Small intestine (tissue), 7 donors: ENCODE measurements at regions not wholly inside any gene's neighbourhood (a gene's known extent, or its start where the extent isn't known, plus 50 kb on each side); places are given as distances from the start of the nearest gene placed in this dataset.

Experiments
- DNase-seq, 2 donors: peaks; one replicate each; pipeline versions ENCODE4 v3.0.0 to v3.0.0-alpha.2; 2013
- FAIRE-seq: peaks from 2 replicates; lab custom pipeline; 2012; peaks lifted over from hg19 to GRCh38; lab: Jason Lieb, UNC
- H3K27ac ChIP-seq, 3 donors: one replicate each; pipeline ENCODE4 v1.5.1; 2013; ENCODE audit warnings: low read length in 2 of 3, mild to moderate bottlenecking in 2 of 3, control low read depth in 1 of 3, inconsistent platforms in 1 of 3, low read depth in 1 of 3, moderate library complexity in 1 of 3
- H3K27me3 ChIP-seq, 3 donors: one replicate each; pipeline ENCODE4 v1.6.1; 2013; ENCODE audit warnings: low read length in 3 of 3, inconsistent platforms in 1 of 3; ENCODE audit not compliant: control insufficient read depth in 3 of 3, insufficient read depth in 3 of 3
- H3K36me3 ChIP-seq, 3 donors: one replicate each; pipeline ENCODE4 v1.6.1; 2013; ENCODE audit warnings: low read length in 3 of 3, inconsistent platforms in 1 of 3, low read depth in 1 of 3, mild to moderate bottlenecking in 1 of 3, moderate library complexity in 1 of 3; ENCODE audit not compliant: control insufficient read depth in 3 of 3, insufficient read depth in 2 of 3
- H3K4me1 ChIP-seq, 3 donors: one replicate each; pipeline ENCODE4 v1.6.1; 2013; ENCODE audit warnings: low read length in 2 of 3, inconsistent platforms in 1 of 3, low read depth in 1 of 3, mild to moderate bottlenecking in 1 of 3, moderate library complexity in 1 of 3; ENCODE audit not compliant: control insufficient read depth in 3 of 3, insufficient read depth in 2 of 3
- H3K4me3 ChIP-seq, 3 donors: one replicate each; pipeline ENCODE4 v1.5.1; 2013; ENCODE audit warnings: low read length in 3 of 3, control low read depth in 1 of 3, inconsistent platforms in 1 of 3, low read depth in 1 of 3, mild to moderate bottlenecking in 1 of 3, moderate library complexity in 1 of 3
- H3K9me3 ChIP-seq, 2 donors: one replicate each; pipeline ENCODE4 v1.6.1; 2013; ENCODE audit warnings: low read depth in 1 of 2, low read length in 1 of 2; ENCODE audit not compliant: control insufficient read depth in 2 of 2, insufficient read depth in 1 of 2
- WGBS, 3 donors: extraction: QIAGEN DNeasy Blood & Tissue Kit; methylation state at CpG; one replicate each; pipeline ENCODE4 v1.1.7; 2013; 5-methylcytosine and 5-hydroxymethylcytosine counted together
- donor health status: healthy with polysubstance abuse.
- donor health status: control.
- donor health status: control.
- donor health status: Bipolar disorder and iron deficiency.
- donor health status: healthy.

DNA sequence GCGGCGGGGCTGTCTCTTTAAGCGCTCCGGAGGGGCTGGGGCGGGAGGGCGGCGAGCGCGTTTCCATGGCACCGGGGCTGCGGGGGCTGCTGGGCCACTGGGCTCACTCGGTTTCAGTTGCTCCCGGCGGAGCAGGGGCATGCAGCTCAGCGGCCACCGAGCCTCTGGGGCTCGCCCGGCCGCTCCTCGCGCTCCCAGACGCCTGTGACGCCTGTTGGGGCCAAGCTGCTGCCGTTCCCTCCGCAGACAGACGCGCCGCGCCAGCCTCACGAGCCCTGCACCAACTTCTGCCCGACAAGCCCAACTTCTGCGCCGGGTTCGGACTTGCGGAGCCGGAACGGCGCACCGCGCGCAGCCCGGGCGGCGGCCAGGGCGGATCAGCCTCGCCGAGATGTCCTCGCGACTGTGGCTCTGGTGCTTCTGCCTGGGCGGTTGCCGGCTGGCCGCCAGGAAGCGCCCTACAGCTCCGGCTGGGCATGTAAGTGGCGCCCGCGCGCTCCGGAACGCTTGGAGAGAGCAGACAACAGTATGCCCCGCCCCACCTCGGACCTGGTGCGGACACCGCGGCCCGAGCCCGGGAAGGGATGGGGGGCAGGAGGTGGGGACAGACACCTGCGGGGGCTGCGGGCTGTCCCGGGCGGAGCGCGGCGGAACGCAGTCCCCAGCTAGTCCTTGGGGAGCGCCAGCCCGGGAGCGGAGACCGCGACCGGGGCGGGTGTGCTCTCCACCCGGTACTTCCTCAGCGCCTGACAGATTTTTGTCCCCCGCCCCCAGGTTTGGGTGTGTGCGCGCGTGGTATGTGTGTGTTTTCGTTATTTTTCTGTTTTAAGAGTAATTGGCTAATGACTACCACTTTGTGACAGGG lies 154.1 kb upstream of the GOLIM4 start:
- no peaks in the 10 kb centered on the region for H3K9me3 ChIP-seq
- peak overlapping the region in 1 of 3 donors; percentile 43 for H3K27ac ChIP-seq
- DNase-seq = peak; percentile 56 to 84
- peak overlapping the region in 2 of 3 donors; percentile 26 to 62 for H3K4me3 ChIP-seq
- H3K4me1 ChIP-seq = peaks cover 0 to 10% (median 0%) of the 10 kb centered on the region in 3 donors
- H3K36me3 ChIP-seq = no peaks in the 10 kb centered on the region
- 1% methylated on average over 74 to 89 of the region's 89 CpGs for WGBS, 3 donors
- H3K27me3 ChIP-seq = peaks cover 3 to 47% (median 5%) of the 10 kb centered on the region in 3 donors
- FAIRE-seq = no peak

DNA sequence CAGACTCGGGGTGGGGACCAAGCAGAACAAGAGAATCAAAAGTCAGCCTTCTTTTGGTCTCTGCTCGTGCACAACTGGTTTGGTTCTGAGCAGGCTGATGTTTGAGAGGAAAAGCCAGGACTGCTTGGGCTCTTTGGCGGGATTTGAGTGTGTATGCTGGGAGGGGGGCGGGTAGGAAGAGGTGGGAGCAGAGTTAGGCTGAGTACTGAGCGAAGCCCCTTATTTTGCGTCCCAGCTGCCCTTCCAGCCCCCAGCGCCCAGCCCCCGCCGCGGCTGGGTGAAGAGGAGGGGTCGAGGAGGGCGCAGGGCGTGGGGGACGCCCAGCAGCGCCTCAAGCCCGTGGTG lies 153.5 kb upstream of the GOLIM4 start:
- FAIRE-seq (no peak), DNase-seq (peak in 1 of 2 donors; percentile 1)
- Histone ChIP-seq H3K36me3 (no peaks in the 10 kb centered on the region), H3K27me3 (peaks cover 3 to 47% (median 5%) of the 10 kb centered on the region in 3 donors), H3K9me3 (no peaks in the 10 kb centered on the region), H3K4me1 (peaks cover 0 to 10% (median 0%) of the 10 kb centered on the region in 3 donors), H3K4me3 (peak overlapping the region in 2 of 3 donors; percentile 26 to 62), H3K27ac (peak overlapping the region in 1 of 3 donors; percentile 43)
- 0 to 1% (median 1%) methylated on average over 16 of the region's 16 CpGs for WGBS, 3 donors

DNA sequence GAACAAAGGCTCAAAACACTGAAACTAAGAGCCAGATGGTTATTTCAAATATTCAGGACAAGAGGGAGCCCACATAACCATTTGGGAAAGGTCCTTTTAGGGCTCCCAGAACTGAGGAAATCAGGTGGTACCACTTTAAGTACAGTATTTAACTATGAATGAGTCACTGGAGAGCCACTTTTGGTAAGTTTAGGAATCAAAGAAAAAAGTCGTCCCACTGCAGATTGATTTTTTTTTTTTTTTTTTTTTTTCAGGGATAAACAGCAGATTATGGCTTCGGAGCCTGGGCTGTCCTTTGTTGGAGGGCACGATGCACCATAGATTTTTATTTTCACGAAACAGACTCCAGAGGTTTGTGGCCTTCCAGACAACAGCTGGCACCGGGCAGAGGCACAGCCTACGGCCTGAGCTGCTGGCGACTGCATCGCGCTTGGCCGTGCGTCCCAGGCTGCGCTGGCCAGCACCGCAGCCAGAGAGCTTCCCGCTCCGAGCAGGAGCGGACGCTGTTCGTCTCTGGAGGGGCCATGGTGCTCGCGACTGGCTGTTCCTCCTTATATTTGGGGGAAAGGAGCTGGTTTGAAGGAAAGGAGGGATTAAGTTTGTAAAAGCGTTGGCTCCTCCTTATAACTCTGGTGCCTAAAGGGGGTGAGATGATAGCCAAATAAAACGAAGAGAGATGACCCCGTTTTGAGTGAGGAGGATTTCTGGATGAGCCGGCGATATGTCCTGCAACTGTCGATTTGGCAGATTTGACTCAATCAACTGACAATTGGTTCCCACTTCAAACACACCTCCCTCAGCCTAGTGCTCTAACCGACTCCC lies 152.9 kb upstream of the GOLIM4 start:
- H3K4me1 ChIP-seq = peaks cover 0 to 10% (median 0%) of the 10 kb centered on the region in 3 donors
- FAIRE-seq = no peak
- H3K27ac ChIP-seq = no peak overlapping the region
- peaks cover 3 to 47% (median 5%) of the 10 kb centered on the region in 3 donors for H3K27me3 ChIP-seq
- no peaks in the 10 kb centered on the region for H3K36me3 ChIP-seq
- no peaks in the 10 kb centered on the region for H3K9me3 ChIP-seq
- peak overlapping the region in 2 of 3 donors; percentile 26 to 62 for H3K4me3 ChIP-seq
- peak in 1 of 2 donors; percentile 30 for DNase-seq
- WGBS, 3 donors = 1 to 4% (median 2%) methylated on average over 27 of the region's 27 CpGs

DNA sequence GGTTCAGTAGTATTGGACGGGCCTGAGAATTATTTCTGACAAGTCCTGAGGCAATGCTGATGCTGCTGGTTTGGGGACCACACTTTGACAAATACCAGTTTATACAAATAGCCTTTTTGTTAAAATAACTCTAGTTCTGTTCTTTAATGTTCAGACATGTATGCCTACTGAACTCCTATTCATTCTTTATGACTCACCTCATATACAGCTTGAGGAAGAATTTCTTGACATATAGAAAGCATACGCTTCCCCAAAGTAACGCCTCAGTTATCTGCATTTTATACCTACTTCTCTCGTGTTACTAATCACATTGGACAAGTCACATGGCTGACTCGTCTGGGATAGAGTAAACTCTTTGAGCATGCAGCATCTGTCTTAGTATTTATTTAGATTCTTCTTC lies 145.4 kb upstream of the GOLIM4 start:
- no peak for FAIRE-seq
- H3K9me3 ChIP-seq = no peaks in the 10 kb centered on the region
- H3K27me3 ChIP-seq = peaks cover 0 to 2% (median 0%) of the 10 kb centered on the region in 3 donors
- DNase-seq = no peak
- no peak overlapping the region for H3K4me3 ChIP-seq
- no peaks in the 10 kb centered on the region for H3K4me1 ChIP-seq
- 60 to 76% (median 64%) methylated on average over 5 of the region's 5 CpGs for WGBS, 3 donors
- no peaks in the 10 kb centered on the region for H3K36me3 ChIP-seq
- no peak overlapping the region for H3K27ac ChIP-seq

DNA sequence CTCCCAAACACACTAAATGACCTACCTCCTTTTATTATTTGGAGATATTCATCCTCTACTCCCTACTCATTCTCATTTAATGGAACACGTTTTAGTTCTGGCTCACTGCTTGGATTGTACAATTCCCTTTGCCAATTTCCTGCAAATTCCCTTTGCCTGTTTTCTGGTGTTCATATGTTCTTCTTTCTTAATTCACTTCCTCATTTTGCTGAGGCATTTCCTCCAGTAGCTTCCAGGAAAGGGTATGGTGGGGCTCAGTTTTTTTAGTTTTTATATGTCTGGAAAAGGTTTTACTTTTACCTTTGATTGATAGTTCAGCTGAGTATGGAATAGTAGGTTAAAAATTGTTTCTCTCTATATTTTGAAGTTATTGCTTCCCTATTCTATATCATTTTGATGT lies 143.6 kb upstream of the GOLIM4 start:
- H3K27me3 ChIP-seq = peaks cover 0 to 2% (median 0%) of the 10 kb centered on the region in 3 donors
- no peak overlapping the region for H3K27ac ChIP-seq
- DNase-seq (no peak), FAIRE-seq (no peak)
- no peaks in the 10 kb centered on the region for H3K36me3 ChIP-seq
- no peaks in the 10 kb centered on the region for H3K9me3 ChIP-seq
- H3K4me3 ChIP-seq = no peak overlapping the region
- WGBS, 3 donors = 38 to 42% (median 39%) methylated on average over 1 of the region's 1 CpG
- no peaks in the 10 kb centered on the region for H3K4me1 ChIP-seq

DNA sequence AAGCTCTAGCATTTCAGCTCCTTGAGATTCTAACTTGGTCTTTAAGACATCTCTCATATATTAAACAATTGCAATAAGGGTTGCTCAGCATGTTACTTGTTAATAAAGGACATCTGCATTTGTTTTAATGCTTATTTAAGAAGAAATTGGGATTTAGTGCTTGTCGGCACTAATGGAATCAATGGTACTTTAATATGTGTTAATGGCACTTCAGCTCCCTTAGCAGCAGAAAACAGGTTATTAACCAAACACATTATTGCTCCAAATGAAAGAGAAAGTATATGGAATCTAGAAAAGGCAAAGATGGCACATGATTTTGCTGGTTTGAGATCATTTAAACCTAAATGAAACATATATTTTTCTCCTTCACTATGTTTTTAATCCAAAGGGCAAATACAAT lies 137.3 kb upstream of the GOLIM4 start:
- no peak for DNase-seq

DNA sequence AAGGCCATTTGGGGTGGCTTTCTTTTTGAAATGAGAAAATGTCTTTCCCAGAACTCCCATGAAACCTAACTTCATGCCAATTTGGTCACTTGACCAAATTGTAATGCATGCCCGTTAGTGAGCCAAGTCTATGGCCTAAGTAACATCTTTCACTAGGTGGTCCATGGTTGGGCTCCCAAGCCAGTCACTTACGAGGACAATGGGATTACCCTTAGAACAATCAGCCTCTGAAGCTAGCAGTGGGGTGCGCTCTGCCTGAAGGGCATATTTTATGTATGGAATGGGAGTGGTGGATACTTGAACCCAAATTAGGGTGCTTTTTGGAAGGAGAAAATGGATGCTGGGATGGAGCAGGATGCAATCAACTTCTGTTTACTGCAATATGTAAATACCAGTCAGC lies 127.4 kb upstream of the GOLIM4 start:
- 73 to 85% (median 79%) methylated on average over 3 of the region's 3 CpGs for WGBS, 3 donors
- Histone ChIP-seq H3K27ac (no peak overlapping the region), H3K9me3 (no peaks in the 10 kb centered on the region), H3K4me3 (no peak overlapping the region), H3K4me1 (no peaks in the 10 kb centered on the region), H3K27me3 (peaks cover 0 to 2% (median 0%) of the 10 kb centered on the region in 3 donors), H3K36me3 (no peaks in the 10 kb centered on the region)
- DNase-seq (no peak), FAIRE-seq (no peak)

More for the DNA sequence above, 137.3 kb upstream of the GOLIM4 start:
- H3K27me3 ChIP-seq = peaks cover 0 to 2% (median 0%) of the 10 kb centered on the region in 3 donors
- no peak for FAIRE-seq
- H3K27ac ChIP-seq = no peak overlapping the region
- no peak overlapping the region for H3K4me3 ChIP-seq
- H3K9me3 ChIP-seq = no peaks in the 10 kb centered on the region
- no peaks in the 10 kb centered on the region for H3K4me1 ChIP-seq
- 86 to 94% (median 86%) methylated on average over 1 of the region's 1 CpG for WGBS, 3 donors
- no peaks in the 10 kb centered on the region for H3K36me3 ChIP-seq

DNA sequence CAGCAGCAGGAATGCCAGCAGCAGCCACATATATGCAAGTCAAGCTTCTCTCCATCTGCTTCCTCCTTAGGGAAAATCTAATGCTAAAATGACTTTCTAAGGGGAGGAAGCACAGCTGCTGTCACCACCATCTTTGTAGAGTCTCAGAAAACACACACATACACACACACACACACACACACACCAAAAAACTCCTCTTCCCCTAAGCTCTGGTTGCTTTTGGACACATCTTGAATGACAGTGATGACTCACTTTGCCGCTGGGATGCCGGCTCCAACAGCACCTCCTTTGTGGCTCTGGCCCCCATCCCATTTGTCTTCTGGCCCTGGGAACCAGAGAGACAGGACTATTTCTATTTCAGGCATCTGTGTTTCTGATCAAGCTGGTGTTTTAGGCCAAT lies 124.8 kb upstream of the GOLIM4 start:
- no peak for DNase-seq
- WGBS, 3 donors = 56 to 69% (median 68%) methylated on average over 2 of the region's 2 CpGs

More for the DNA sequence above, 124.8 kb upstream of the GOLIM4 start:
- H3K4me1 ChIP-seq = no peaks in the 10 kb centered on the region
- no peak for FAIRE-seq
- H3K9me3 ChIP-seq = no peaks in the 10 kb centered on the region
- no peak overlapping the region for H3K4me3 ChIP-seq
- no peaks in the 10 kb centered on the region for H3K36me3 ChIP-seq
- H3K27ac ChIP-seq = no peak overlapping the region
- H3K27me3 ChIP-seq = peaks cover 0 to 2% (median 0%) of the 10 kb centered on the region in 3 donors
